ENCODE measurements at regions not wholly inside any gene's neighbourhood (a gene's known extent, or its start where the extent isn't known, plus 50 kb on each side); places are given as distances from the start of the nearest gene placed in this dataset.

GRCh38 chr13:108558489-108558888, 70.9 kb upstream of the MYO16 start:
- no peak overlapping the region for H3K4me3 ChIP-seq (replicated peaks in 1 of 2; ENCODE audit: low read depth in 1 of 2, low read length in 2 of 2)
- H3K9me3 ChIP-seq (ENCODE audit: control insufficient read depth in 1 of 2, insufficient read depth in 1 of 2, low read depth in 1 of 2, low read length in 2 of 2), result no peaks in the 10 kb centered on the region
- POLR2A ChIA-PET, result no interaction called here
- no peak overlapping the region for H3K4me2 ChIP-seq (ENCODE audit: low read length)
- BruUV-seq (replicated peaks), result no TSS peak
- H3K27ac ChIP-seq (ENCODE audit: low read depth, low read length), result no peak overlapping the region
- no peaks in the 10 kb centered on the region for H3K36me3 ChIP-seq (ENCODE audit: control insufficient read depth in 1 of 2, insufficient read depth in 2 of 2, low read length in 2 of 2)
- RAD21 ChIA-PET (ENCODE audit: low non-redundant PET in 1 of 2, low total read pairs in 2 of 2, uncharacterized antibody in 2 of 2, unreplicated experiment in 2 of 2), result no interaction called here
- no peaks in the 10 kb centered on the region for H3K27me3 ChIP-seq (ENCODE audit: insufficient read depth, low read length)
- no peak overlapping the region for H3K9ac ChIP-seq (ENCODE audit: low read length)
- CTCF ChIA-PET, result no interaction called here
- H4K20me1 ChIP-seq (ENCODE audit: insufficient read depth), result no peaks in the 10 kb centered on the region
- no peaks in the 10 kb centered on the region for H3K9me2 ChIP-seq (ENCODE audit: insufficient read depth)
- TF ChIP-seq, protein P1, sequence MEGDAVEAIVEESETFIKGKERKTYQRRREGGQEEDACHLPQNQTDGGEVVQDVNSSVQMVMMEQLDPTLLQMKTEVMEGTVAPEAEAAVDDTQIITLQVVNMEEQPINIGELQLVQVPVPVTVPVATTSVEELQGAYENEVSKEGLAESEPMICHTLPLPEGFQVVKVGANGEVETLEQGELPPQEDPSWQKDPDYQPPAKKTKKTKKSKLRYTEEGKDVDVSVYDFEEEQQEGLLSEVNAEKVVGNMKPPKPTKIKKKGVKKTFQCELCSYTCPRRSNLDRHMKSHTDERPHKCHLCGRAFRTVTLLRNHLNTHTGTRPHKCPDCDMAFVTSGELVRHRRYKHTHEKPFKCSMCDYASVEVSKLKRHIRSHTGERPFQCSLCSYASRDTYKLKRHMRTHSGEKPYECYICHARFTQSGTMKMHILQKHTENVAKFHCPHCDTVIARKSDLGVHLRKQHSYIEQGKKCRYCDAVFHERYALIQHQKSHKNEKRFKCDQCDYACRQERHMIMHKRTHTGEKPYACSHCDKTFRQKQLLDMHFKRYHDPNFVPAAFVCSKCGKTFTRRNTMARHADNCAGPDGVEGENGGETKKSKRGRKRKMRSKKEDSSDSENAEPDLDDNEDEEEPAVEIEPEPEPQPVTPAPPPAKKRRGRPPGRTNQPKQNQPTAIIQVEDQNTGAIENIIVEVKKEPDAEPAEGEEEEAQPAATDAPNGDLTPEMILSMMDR (IDR thresholded peaks at IDR 0.05 in 2 of 3, conservative IDR thresholded peaks at IDR 0.05 in 1 of 3; ENCODE audit: borderline replicate concordance in 1 of 3, insufficient read depth in 1 of 3, low read depth in 2 of 3, low read length in 2 of 3), result no peak
- TF ChIP-seq MAX (IDR thresholded peaks at IDR 0.05) (no peak), SRF (IDR thresholded peaks at IDR 0.05; ENCODE audit: low read depth) (no peak), SP1 (IDR thresholded peaks at IDR 0.05; ENCODE audit: low read depth) (no peak), ZNF274 (IDR thresholded peaks at IDR 0.05; ENCODE audit: low read depth, low read length) (no peak), CEBPB (IDR thresholded peaks at IDR 0.05; ENCODE audit: low read depth) (no peak), EZH2 (IDR thresholded peaks at IDR 0.05) (no peak)
- TF ChIP-seq, protein P2, sequence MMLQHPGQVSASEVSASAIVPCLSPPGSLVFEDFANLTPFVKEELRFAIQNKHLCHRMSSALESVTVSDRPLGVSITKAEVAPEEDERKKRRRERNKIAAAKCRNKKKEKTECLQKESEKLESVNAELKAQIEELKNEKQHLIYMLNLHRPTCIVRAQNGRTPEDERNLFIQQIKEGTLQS (IDR thresholded peaks at IDR 0.05), result no peak
- DNase-seq (ENCODE audit: low read depth, low spot score) (no peak), ATAC-seq (no peak)
- H2AFZ ChIP-seq (ENCODE audit: low read depth, low read length, poor library complexity, severe bottlenecking), result no peak overlapping the region
- H3K4me1 ChIP-seq (ENCODE audit: control insufficient read depth in 1 of 2, insufficient read depth in 2 of 2, low read length in 2 of 2), result no peaks in the 10 kb centered on the region
- no peaks in the 10 kb centered on the region for H3K79me2 ChIP-seq (ENCODE audit: insufficient read depth, low read length)
- intact Hi-C loops (cut with micrococcal nuclease), result no loop called here

DNA sequence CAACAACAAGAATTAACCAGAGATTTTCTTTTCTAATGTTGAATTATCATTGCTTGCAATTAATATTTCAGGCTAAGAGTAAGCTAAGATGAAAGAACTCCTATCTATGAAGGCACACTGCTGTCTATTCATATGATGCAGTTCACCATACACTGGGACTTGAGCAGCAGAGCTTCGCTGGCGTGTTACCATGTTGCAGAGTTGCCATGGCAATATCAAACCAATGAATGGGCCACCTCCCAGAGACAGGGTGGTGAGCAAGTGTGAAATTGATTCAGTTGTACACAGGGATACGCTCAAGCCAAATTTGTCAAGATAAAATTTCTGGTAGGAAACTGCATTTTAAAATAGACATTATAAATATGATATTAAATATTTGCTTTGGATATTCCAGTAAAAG, 69.3 kb upstream of the MYO16 start:
- RAD21 ChIA-PET (ENCODE audit: low non-redundant PET in 1 of 2, low total read pairs in 2 of 2, uncharacterized antibody in 2 of 2, unreplicated experiment in 2 of 2), result no interaction called here
- no TSS peak for BruUV-seq (replicated peaks)
- Histone ChIP-seq H3K36me3 (ENCODE audit: control insufficient read depth in 1 of 2, insufficient read depth in 2 of 2, low read length in 2 of 2) (no peaks in the 10 kb centered on the region), H3K9me3 (ENCODE audit: control insufficient read depth in 1 of 2, insufficient read depth in 1 of 2, low read depth in 1 of 2, low read length in 2 of 2) (no peaks in the 10 kb centered on the region), H3K4me1 (ENCODE audit: control insufficient read depth in 1 of 2, insufficient read depth in 2 of 2, low read length in 2 of 2) (no peaks in the 10 kb centered on the region), H3K4me3 (replicated peaks in 1 of 2; ENCODE audit: low read depth in 1 of 2, low read length in 2 of 2) (no peak overlapping the region), H3K79me2 (ENCODE audit: insufficient read depth, low read length) (no peaks in the 10 kb centered on the region), H3K27me3 (ENCODE audit: insufficient read depth, low read length) (no peaks in the 10 kb centered on the region), H4K20me1 (ENCODE audit: insufficient read depth) (no peaks in the 10 kb centered on the region), H3K9me2 (ENCODE audit: insufficient read depth) (no peaks in the 10 kb centered on the region), H3K4me2 (ENCODE audit: low read length) (no peak overlapping the region), H3K9ac (ENCODE audit: low read length) (no peak overlapping the region), H3K27ac (ENCODE audit: low read depth, low read length) (no peak overlapping the region), H2AFZ (ENCODE audit: low read depth, low read length, poor library complexity, severe bottlenecking) (no peak overlapping the region)
- CTCF ChIA-PET, result no interaction called here
- ATAC-seq (no peak), DNase-seq (ENCODE audit: low read depth, low spot score) (no peak)
- POLR2A ChIA-PET, result no interaction called here
- intact Hi-C loops (cut with micrococcal nuclease), result no loop called here
- no peak for TF ChIP-seq REST (IDR thresholded peaks at IDR 0.05; ENCODE audit: low read depth)
- no peak for TF ChIP-seq EZH2 (IDR thresholded peaks at IDR 0.05)
- TF ChIP-seq EGR1 (IDR thresholded peaks at IDR 0.05; ENCODE audit: low read depth), result no peak
- TF ChIP-seq, protein P3, sequence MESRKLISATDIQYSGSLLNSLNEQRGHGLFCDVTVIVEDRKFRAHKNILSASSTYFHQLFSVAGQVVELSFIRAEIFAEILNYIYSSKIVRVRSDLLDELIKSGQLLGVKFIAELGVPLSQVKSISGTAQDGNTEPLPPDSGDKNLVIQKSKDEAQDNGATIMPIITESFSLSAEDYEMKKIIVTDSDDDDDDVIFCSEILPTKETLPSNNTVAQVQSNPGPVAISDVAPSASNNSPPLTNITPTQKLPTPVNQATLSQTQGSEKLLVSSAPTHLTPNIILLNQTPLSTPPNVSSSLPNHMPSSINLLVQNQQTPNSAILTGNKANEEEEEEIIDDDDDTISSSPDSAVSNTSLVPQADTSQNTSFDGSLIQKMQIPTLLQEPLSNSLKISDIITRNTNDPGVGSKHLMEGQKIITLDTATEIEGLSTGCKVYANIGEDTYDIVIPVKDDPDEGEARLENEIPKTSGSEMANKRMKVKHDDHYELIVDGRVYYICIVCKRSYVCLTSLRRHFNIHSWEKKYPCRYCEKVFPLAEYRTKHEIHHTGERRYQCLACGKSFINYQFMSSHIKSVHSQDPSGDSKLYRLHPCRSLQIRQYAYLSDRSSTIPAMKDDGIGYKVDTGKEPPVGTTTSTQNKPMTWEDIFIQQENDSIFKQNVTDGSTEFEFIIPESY (IDR thresholded peaks at IDR 0.05; ENCODE audit: extremely low read depth, insufficient replicate concordance, low read length), result no peak
- no peak for TF ChIP-seq POLR2AphosphoS5 (IDR thresholded peaks at IDR 0.05; ENCODE audit: low read depth, low read length)
- TF ChIP-seq CBX3 (IDR thresholded peaks at IDR 0.05; ENCODE audit: low read depth), result no peak
- no peak for TF ChIP-seq CEBPB (IDR thresholded peaks at IDR 0.05; ENCODE audit: low read depth)

Data from HCT116 (cell line).